ENCODE measurements at regions not wholly inside any gene's neighbourhood (a gene's known extent, or its start where the extent isn't known, plus 50 kb on each side); places are given as distances from the start of the nearest gene placed in this dataset.

GRCh38 chr1:55309786-55310504 is 94.8 kb upstream of the USP24 start:
- no peak for TF ChIP-seq CTCF (IDR thresholded peaks at IDR 0.05)
- no peak for TF ChIP-seq EZH2phosphoT487 (IDR thresholded peaks at IDR 0.05)
- TF ChIP-seq EZH2 (IDR thresholded peaks at IDR 0.05), result no peak

All from neural progenitor cell (in vitro differentiated cells).